H9 (cell line): ENCODE measurements at regions not wholly inside any gene's neighbourhood (a gene's known extent, or its start where the extent isn't known, plus 50 kb on each side); places are given as distances from the start of the nearest gene placed in this dataset.

Experiments used
- DNase-seq: peaks from one replicate; pipeline ENCODE4 v3.0.0-alpha.2; 2017
- H2AFZ ChIP-seq: one replicate; pipeline ENCODE4 v1.6.1; 2013; ENCODE audit warnings: mild to moderate bottlenecking, low read length, control low read depth, moderate library complexity
- H2AK5ac ChIP-seq: 2 replicates; pipeline ENCODE4 v1.6.1; 2013; ENCODE audit warnings: low read length, control low read depth, mixed read lengths; ENCODE audit not compliant: insufficient read length
- H2BK120ac ChIP-seq: one replicate; pipeline ENCODE4 v1.6.1; 2013; ENCODE audit warnings: low read depth, mild to moderate bottlenecking, low read length, control low read depth, inconsistent platforms; ENCODE audit not compliant: poor library complexity, severe bottlenecking
- H2BK12ac ChIP-seq: 2 replicates; pipeline ENCODE4 v1.6.1; 2013; ENCODE audit warnings: low read length, control low read depth, mixed read lengths, low read depth; ENCODE audit not compliant: insufficient read length
- H2BK15ac ChIP-seq: 2 replicates; pipeline ENCODE4 v1.6.1; 2013; ENCODE audit warnings: low read depth, low read length, control low read depth
- H2BK20ac ChIP-seq: one replicate; pipeline ENCODE4 v1.6.1; 2013; ENCODE audit warnings: low read depth, mild to moderate bottlenecking, low read length, control low read depth, inconsistent platforms; ENCODE audit not compliant: poor library complexity, severe bottlenecking
- H2BK5ac ChIP-seq: 2 replicates; pipeline ENCODE4 v1.6.1; 2013; ENCODE audit warnings: low read length, control low read depth, mixed read lengths; ENCODE audit not compliant: insufficient read length
- H3K14ac ChIP-seq: 2 replicates; pipeline ENCODE4 v1.6.1; 2013; ENCODE audit warnings: low read length, control low read depth; ENCODE audit not compliant: insufficient read depth
- H3K18ac ChIP-seq: 2 replicates; pipeline ENCODE4 v1.6.1; 2013; ENCODE audit warnings: low read depth, mild to moderate bottlenecking, mixed read lengths, low read length, control low read depth; ENCODE audit not compliant: insufficient read length
- H3K23ac ChIP-seq: 2 replicates; pipeline ENCODE4 v1.6.1; 2013; ENCODE audit warnings: low read length, control low read depth, mixed read lengths, low read depth; ENCODE audit not compliant: insufficient read length
- H3K23me2 ChIP-seq: 2 replicates; pipeline ENCODE4 v1.6.1; 2013; ENCODE audit warnings: low read depth, mild to moderate bottlenecking, mixed read lengths, low read length, control low read depth; ENCODE audit not compliant: insufficient read length, poor library complexity, severe bottlenecking
- H3K27ac ChIP-seq: 2 replicates; pipeline ENCODE4 v1.5.1; 2013; ENCODE audit warnings: low read length, control low read depth, mixed read lengths, low read depth; ENCODE audit not compliant: insufficient read length
- H3K27me3 ChIP-seq: 2 replicates; pipeline ENCODE4 v1.6.1; 2013; ENCODE audit warnings: low read length, control low read depth, inconsistent platforms; ENCODE audit not compliant: insufficient read depth
- H3K4ac ChIP-seq: 2 replicates; pipeline ENCODE4 v1.6.1; 2013; ENCODE audit warnings: low read depth, mild to moderate bottlenecking, control low read depth, inconsistent platforms, low read length, moderate library complexity
- H3K4me1 ChIP-seq: 2 replicates; pipeline ENCODE4 v1.6.1; 2013; ENCODE audit warnings: low read length, control low read depth, inconsistent platforms; ENCODE audit not compliant: insufficient read depth
- H3K4me2 ChIP-seq: 2 replicates; pipeline ENCODE4 v1.6.1; 2013; ENCODE audit warnings: low read length, control low read depth, mixed read lengths; ENCODE audit not compliant: insufficient read length, insufficient read depth
- H3K56ac ChIP-seq: 2 replicates; pipeline ENCODE4 v1.6.1; 2013; ENCODE audit warnings: low read depth, mild to moderate bottlenecking, mixed read lengths, low read length, control low read depth; ENCODE audit not compliant: insufficient read length
- H3K79me1 ChIP-seq: 2 replicates; pipeline ENCODE4 v1.6.1; 2013; ENCODE audit warnings: low read depth, mild to moderate bottlenecking, moderate library complexity, low read length, control low read depth, inconsistent platforms; ENCODE audit not compliant: insufficient read depth, poor library complexity, severe bottlenecking
- H3K79me2 ChIP-seq: 2 replicates; pipeline ENCODE4 v1.6.1; 2013; ENCODE audit warnings: low read length, control low read depth, inconsistent platforms; ENCODE audit not compliant: insufficient read depth
- H3K9ac ChIP-seq: 2 replicates; pipeline ENCODE4 v1.6.1; 2013; ENCODE audit warnings: low read length, control low read depth, mixed read lengths; ENCODE audit not compliant: insufficient read length; ENCODE audit errors: extremely low read depth
- H3K9me3 ChIP-seq: one replicate; pipeline ENCODE4 v1.6.1; 2013; ENCODE audit warnings: low read depth, low read length, inconsistent platforms; ENCODE audit not compliant: control insufficient read depth
- H3T11ph ChIP-seq: one replicate; pipeline ENCODE4 v1.6.1; 2013; ENCODE audit warnings: mild to moderate bottlenecking, low read length, control low read depth, inconsistent platforms
- H4K20me1 ChIP-seq: one replicate; pipeline ENCODE4 v1.6.1; 2013; ENCODE audit not compliant: control insufficient read depth, insufficient read length, insufficient read depth
- H4K5ac ChIP-seq: 2 replicates; pipeline ENCODE4 v1.6.1; 2013; ENCODE audit warnings: low read depth, mild to moderate bottlenecking, mixed read lengths, low read length, control low read depth; ENCODE audit not compliant: insufficient read length
- H4K8ac ChIP-seq: replicated peaks from 2 replicates; pipeline ENCODE4 v1.6.1; 2013; ENCODE audit warnings: low read length, control low read depth, mixed read lengths, low read depth; ENCODE audit not compliant: insufficient read length
- H4K91ac ChIP-seq: 2 replicates; pipeline ENCODE4 v1.6.1; 2013; ENCODE audit warnings: low read depth, mild to moderate bottlenecking, moderate library complexity, mixed read lengths, low read length, control low read depth; ENCODE audit not compliant: insufficient read length
- H3K27ac Mint-ChIP-seq, 3 experiments: 2 replicates in 2 of 3; 3 replicates in 1 of 3; pipeline ENCODE4 v1.8.0; 2020 to 2021; ENCODE audit warnings: mixed read lengths in 3 of 3, mild to moderate bottlenecking in 1 of 3, moderate library complexity in 1 of 3
- H3K27me3 Mint-ChIP-seq: 2 replicates; pipeline ENCODE4 v1.8.0; 2021; ENCODE audit warnings: low read depth, mild to moderate bottlenecking, moderate library complexity, mixed read lengths
- H3K36me3 Mint-ChIP-seq, 3 experiments: 2 replicates in 2 of 3; 3 replicates in 1 of 3; pipeline ENCODE4 v1.8.0; 2020 to 2021; ENCODE audit warnings: low read depth in 3 of 3, mixed read lengths in 3 of 3; ENCODE audit not compliant: insufficient read depth in 1 of 3
- H3K4me1 Mint-ChIP-seq, 2 experiments: 2 replicates each; pipeline ENCODE4 v1.8.0; 2020; ENCODE audit warnings: mixed read lengths in 2 of 2
- H3K4me3 Mint-ChIP-seq, 2 experiments: 2 replicates in 1 of 2; 3 replicates in 1 of 2; pipeline ENCODE4 v1.8.0; 2020 to 2021; ENCODE audit warnings: mild to moderate bottlenecking in 2 of 2, mixed read lengths in 2 of 2, moderate library complexity in 1 of 2
- H3K9me3 Mint-ChIP-seq, 2 experiments: 2 replicates in 1 of 2; 3 replicates in 1 of 2; pipeline ENCODE4 v1.8.0; 2020; ENCODE audit warnings: mild to moderate bottlenecking in 2 of 2, mixed read lengths in 2 of 2, moderate library complexity in 1 of 2
- WGBS: extraction: QIAGEN DNeasy Blood & Tissue Kit; methylation state at CpG from one replicate; pipeline ENCODE4 v1.1.7; 2013; ENCODE audit warnings: missing lambda C conversion rate, low lambda C conversion rate, mixed read lengths; ENCODE audit not compliant: insufficient read length; ENCODE audit errors: extremely low coverage; 5-methylcytosine and 5-hydroxymethylcytosine counted together
- TF ChIP-seq, protein P1 (sequence below): fragments of 200-600 bp; sonication (generic); conservative IDR thresholded peaks from 3 replicates; pipeline ENCODE4 v1.8.0; 2021; ENCODE audit warnings: antibody characterized with exemption, mild to moderate bottlenecking

DNA sequence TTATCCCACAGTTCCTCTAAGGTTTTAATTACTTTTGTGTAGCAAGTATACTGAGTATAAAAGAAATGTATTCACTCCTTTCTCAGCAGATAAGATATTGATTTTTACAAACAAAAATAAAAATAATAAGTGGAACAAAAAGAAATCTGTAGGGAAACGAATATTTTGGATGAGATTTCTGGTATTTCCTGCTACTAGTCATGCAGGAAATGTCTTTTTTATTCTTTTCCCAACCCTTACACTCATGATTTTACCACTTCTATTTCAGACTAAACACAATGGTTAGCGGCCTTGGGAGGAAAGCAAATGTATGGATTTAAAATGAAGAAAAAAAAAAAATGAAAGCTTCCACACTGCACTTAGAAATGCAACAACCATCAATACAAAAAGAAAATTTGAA lies 580.5 kb upstream of the MARCKS start:
- Mint-ChIP-seq H3K4me1 (peaks cover 11 to 14% of the 10 kb centered on the region in 2 experiments), H3K36me3 (no peaks in the 10 kb centered on the region; a peak in 1 of 7 replicates), H3K9me3 (no peaks in the 10 kb centered on the region; a peak in 2 of 5 replicates), H3K4me3 (no peak overlapping the region), H3K27ac (no peak overlapping the region), H3K27me3 (no peaks in the 10 kb centered on the region)
- H3K9me3 ChIP-seq: no peaks in the 10 kb centered on the region
- H3K79me2 ChIP-seq: no peaks in the 10 kb centered on the region
- no peak overlapping the region for H4K8ac ChIP-seq
- H3K4ac ChIP-seq: no peak overlapping the region
- no peaks in the 10 kb centered on the region; the same call in none of the 2 replicates for H3K4me1 ChIP-seq
- no CpG with 5 or more reads among the region's 2 CpGs for WGBS
- no peak overlapping the region for H3K23ac ChIP-seq
- H3K18ac ChIP-seq: no peak overlapping the region
- H4K5ac ChIP-seq: no peak overlapping the region
- no peak overlapping the region for H3T11ph ChIP-seq
- no peak overlapping the region for H3K27ac ChIP-seq
- no peak overlapping the region for H2BK5ac ChIP-seq
- H2BK15ac ChIP-seq: no peak overlapping the region
- H3K9ac ChIP-seq: no peak overlapping the region
- no peaks in the 10 kb centered on the region for H3K27me3 ChIP-seq
- TF ChIP-seq, protein P1, sequence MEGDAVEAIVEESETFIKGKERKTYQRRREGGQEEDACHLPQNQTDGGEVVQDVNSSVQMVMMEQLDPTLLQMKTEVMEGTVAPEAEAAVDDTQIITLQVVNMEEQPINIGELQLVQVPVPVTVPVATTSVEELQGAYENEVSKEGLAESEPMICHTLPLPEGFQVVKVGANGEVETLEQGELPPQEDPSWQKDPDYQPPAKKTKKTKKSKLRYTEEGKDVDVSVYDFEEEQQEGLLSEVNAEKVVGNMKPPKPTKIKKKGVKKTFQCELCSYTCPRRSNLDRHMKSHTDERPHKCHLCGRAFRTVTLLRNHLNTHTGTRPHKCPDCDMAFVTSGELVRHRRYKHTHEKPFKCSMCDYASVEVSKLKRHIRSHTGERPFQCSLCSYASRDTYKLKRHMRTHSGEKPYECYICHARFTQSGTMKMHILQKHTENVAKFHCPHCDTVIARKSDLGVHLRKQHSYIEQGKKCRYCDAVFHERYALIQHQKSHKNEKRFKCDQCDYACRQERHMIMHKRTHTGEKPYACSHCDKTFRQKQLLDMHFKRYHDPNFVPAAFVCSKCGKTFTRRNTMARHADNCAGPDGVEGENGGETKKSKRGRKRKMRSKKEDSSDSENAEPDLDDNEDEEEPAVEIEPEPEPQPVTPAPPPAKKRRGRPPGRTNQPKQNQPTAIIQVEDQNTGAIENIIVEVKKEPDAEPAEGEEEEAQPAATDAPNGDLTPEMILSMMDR: no peak
- H2BK120ac ChIP-seq: no peak overlapping the region
- no peak overlapping the region for H4K91ac ChIP-seq
- H2AK5ac ChIP-seq: no peak overlapping the region
- no peak for DNase-seq
- H3K56ac ChIP-seq: no peak overlapping the region
- no peak overlapping the region for H2BK20ac ChIP-seq
- H4K20me1 ChIP-seq: no peaks in the 10 kb centered on the region
- no peaks in the 10 kb centered on the region for H3K23me2 ChIP-seq
- no peak overlapping the region for H3K14ac ChIP-seq
- H2BK12ac ChIP-seq: no peak overlapping the region
- no peaks in the 10 kb centered on the region for H3K79me1 ChIP-seq
- H2AFZ ChIP-seq: no peak overlapping the region
- H3K4me2 ChIP-seq: no peak overlapping the region
